ENCODE measurements at regions not wholly inside any gene's neighbourhood (a gene's known extent, or its start where the extent isn't known, plus 50 kb on each side); places are given as distances from the start of the nearest gene placed in this dataset.

GRCh38 chrX:88672261-88672660 is 74.8 kb upstream of the CPXCR1 start:
- no peak for DNase-seq (ENCODE audit: low read depth)
- H3K4me3 ChIP-seq (ENCODE audit: low read length) = no peak overlapping the region
- TF ChIP-seq CTCF (IDR thresholded peaks at IDR 0.05; ENCODE audit: insufficient read depth, low read depth, low read length, missing control alignments) = no peak
